Stimulated activated CD8-positive, alpha-beta memory T cell treated with anti-CD3 and anti-CD28 coated beads, Interleukin-12 subunit alpha, Interleukin-12 subunit beta, amount 100 ng/mL, for 1 hour (primary cell): ENCODE measurements at regions not wholly inside any gene's neighbourhood (a gene's known extent, or its start where the extent isn't known, plus 50 kb on each side); places are given as distances from the start of the nearest gene placed in this dataset.
"Not testable (repeated sequence)": the region's sequence is repeated elsewhere in the genome, so short reads cannot be mapped to it uniquely, and the experiment has no call there.

Experiments
- DNase-seq: peaks from one replicate; pipeline ENCODE4 v3.0.0-alpha.2; 2020; ENCODE audit warnings: low read depth

GRCh38 chr2:147273106-147273505, 571.7 kb upstream of the ACVR2A start:
- DNase-seq = no peak

- DNase-seq = not testable (repeated sequence)
Observed at GRCh38 chr2:147269581-147269980, 575.2 kb upstream of the ACVR2A start.

- DNase-seq = no peak
Observed at GRCh38 chr2:147260241-147260640, 584.6 kb upstream of the ACVR2A start.

GRCh38 chr2:147255812-147256211, 589.0 kb upstream of the ACVR2A start:
- no peak for DNase-seq

- no peak for DNase-seq
Observed at GRCh38 chr2:147250652-147251356, 594.0 kb upstream of the ACVR2A start.

GRCh38 chr2:147247749-147248148, 597.1 kb upstream of the ACVR2A start:
- DNase-seq = no peak

- no peak for DNase-seq
Observed at GRCh38 chr2:147242445-147242844, 602.4 kb upstream of the ACVR2A start.

- DNase-seq = no peak
Observed at GRCh38 chr2:147236601-147237000, 608.2 kb upstream of the ACVR2A start.

- DNase-seq = no peak
Observed at GRCh38 chr2:147232225-147232669, 612.6 kb upstream of the ACVR2A start.

- no peak for DNase-seq
Observed at GRCh38 chr2:147231607-147232006, 613.2 kb upstream of the ACVR2A start.

- no peak for DNase-seq
Observed at GRCh38 chr2:147231081-147231480, 613.7 kb upstream of the ACVR2A start.

- DNase-seq = no peak
Observed at GRCh38 chr2:147227313-147227712, 617.5 kb upstream of the ACVR2A start.

- DNase-seq = no peak
Observed at GRCh38 chr2:147224070-147224469, 620.8 kb upstream of the ACVR2A start.

GRCh38 chr2:147223553-147224060, 621.2 kb upstream of the ACVR2A start:
- DNase-seq = no peak

- DNase-seq = no peak
Observed at GRCh38 chr2:147223119-147223518, 621.7 kb upstream of the ACVR2A start.

- DNase-seq = no peak
Observed at GRCh38 chr2:147222506-147222905, 622.3 kb upstream of the ACVR2A start.

GRCh38 chr2:147214914-147215313, 629.9 kb upstream of the ACVR2A start:
- DNase-seq = no peak

- DNase-seq = no peak
Observed at GRCh38 chr2:147211484-147211883, 633.3 kb upstream of the ACVR2A start.

GRCh38 chr2:147204102-147204501, 640.7 kb upstream of the ACVR2A start:
- no peak for DNase-seq

GRCh38 chr2:147198651-147199171, 646.1 kb upstream of the ACVR2A start:
- DNase-seq = no peak

GRCh38 chr2:147197754-147198483, 646.9 kb upstream of the ACVR2A start:
- no peak for DNase-seq

- peak; percentile 17 for DNase-seq
Observed at GRCh38 chr2:147182260-147182659, 662.6 kb upstream of the ACVR2A start.
